Umbilical cord (tissue), 1 donor: ENCODE measurements at regions not wholly inside any gene's neighbourhood (a gene's known extent, or its start where the extent isn't known, plus 50 kb on each side); places are given as distances from the start of the nearest gene placed in this dataset.
A peak's percentile ranks its signal among the peaks of the same experiment; 100 is the strongest.

Experiments used
- DNase-seq: peaks from one replicate; pipeline ENCODE4 v3.0.0-alpha.2; 2015; ENCODE audit warnings: low spot score

DNA sequence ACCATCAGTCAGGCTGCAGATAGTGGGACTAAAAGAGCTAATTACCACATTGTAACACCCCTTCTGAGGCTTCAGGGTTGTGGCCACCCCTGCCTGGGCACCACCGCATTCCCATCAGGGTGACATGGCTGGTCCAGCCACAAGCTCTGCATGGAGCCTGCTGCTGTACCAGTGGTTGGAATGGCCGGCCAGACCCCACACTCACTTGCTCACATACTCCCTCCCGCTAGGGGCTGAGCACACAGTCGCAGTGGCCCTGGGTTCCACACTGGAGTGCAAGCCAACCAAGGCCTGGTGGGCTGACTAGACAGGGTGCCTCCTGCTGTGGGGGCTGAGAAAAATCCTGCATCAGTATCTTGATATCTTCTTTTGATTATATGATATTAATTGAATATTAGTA, 182.8 kb upstream of the STK17B start:
- no peak for DNase-seq

- no peak for DNase-seq
These were observed 185.0 kb upstream of the STK17B start for GRCh38 chr2:196356332-196356731.

- DNase-seq, result no peak
These were observed 189.3 kb upstream of the STK17B start for GRCh38 chr2:196360650-196361049.

GRCh38 chr2:196361606-196362326, 190.4 kb upstream of the STK17B start:
- DNase-seq, result peak; percentile 17

GRCh38 chr2:196362973-196363549, 191.7 kb upstream of the STK17B start:
- no peak for DNase-seq

- no peak for DNase-seq
These were observed 193.8 kb upstream of the STK17B start for GRCh38 chr2:196365145-196365544.

- no peak for DNase-seq
These were observed 194.5 kb upstream of the STK17B start for GRCh38 chr2:196365923-196366322.

DNA sequence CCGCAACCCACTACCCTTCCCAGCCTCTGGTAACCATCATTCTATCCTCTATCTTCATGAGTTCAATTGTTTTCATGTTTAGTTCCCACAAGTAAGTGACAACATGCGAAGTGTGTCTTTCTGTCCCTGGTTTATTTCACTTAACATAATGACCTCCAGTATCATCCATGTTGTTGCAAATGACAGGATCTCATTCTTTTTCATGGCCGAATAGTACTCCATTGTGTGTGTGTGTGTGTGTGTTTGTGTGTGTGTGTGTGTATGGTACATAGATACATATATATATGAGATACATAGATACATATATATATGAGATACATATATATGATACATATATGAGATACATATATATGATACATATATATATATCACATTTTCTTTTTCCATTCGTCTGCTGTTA, 196.3 kb upstream of the STK17B start:
- DNase-seq, result no peak

DNA sequence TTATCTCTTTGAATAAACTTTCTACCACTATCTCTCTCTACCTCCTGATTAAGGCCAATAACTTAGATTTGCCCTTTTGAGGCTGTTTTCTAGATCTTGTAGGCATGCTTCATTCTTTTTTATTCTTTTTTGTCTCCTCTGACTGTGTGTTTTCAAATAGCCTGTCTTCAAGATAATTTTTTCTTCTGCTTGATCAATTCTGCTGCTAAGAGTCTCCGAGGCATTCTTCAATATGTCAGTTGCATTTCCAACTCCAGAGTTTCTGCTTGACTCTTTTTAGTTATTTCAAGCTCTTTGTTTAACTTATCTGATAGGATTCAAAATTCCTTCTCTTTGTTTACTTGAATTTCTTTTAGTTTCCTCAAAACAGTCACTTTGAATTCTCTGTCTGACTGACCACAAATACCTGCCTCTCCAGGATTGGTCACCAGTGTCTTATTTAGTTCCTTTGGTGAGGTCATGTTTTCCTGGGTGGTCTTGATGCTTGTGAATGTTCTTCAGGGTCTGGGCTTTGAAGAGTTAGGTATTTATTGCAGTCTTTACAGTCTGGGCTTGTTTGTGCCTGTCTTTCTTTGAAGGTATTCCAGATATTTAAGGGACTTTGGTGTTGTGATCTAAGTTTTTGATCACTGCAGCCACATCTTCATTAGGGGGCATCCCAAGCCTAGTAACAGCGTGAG, 197.3 kb upstream of the STK17B start:
- DNase-seq, result no peak

DNA sequence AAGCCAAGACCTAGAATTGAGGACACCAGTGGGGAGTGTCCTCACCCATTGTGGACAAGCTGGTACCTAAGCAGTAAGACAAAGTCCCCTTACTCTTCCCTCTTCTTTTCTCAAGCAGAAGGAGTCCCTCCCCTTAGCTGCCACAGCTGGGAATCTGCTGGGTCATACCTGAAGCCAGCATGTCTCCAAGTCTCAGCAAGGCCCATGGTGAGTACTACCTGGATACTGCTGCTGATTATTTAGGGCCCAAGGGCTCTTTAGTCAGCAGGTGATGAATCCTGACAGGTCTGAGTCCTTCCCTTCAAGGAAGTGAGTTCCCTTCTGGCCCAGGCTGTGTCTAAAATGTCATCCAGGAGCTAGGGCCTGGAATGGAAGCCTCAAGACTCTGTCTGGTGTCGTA, 198.6 kb upstream of the STK17B start:
- no peak for DNase-seq

DNA sequence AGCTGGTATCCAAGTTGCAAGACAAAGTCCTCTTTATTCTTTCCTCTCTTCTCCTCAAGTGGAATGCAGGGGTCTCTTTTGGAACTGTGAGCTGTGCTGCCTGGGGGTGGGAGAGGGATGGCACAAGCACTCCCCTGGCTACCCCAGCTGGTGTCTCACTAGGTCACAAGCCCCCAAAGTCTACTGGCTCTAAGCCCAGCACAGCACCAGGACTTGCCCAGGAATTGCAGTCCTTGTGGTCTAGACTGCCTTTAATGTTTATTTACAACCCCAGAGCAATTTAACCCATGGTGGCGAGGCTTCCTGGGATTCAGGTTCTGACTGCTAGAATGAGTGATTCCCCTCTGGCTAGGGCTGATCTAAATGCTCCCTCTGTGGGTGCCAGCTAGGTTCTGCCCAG, 199.0 kb upstream of the STK17B start:
- DNase-seq, result no peak

DNA sequence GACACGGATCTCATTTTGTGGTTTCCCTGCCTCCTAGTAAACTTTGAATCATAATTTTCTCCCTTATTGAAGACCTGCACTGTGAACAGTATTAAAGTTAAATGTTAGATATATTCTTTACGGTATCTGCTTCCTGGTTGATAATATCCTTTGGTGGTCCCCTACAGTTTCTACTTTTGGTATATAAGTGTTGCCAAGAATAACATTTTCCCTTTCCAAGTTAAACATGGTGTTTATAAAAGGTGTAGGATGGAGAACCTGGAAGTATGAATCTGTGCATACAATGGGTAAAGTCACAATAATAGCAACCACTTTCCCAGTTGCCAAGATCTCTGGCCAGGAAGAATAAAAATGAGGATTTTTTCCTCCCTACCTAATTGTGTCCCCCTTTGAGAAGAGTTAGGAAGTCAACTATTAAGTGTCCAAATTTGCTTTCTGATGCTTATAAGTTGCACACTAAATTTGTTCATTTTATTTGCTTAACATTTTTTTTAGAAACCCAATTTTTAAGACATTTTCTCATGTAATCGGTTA, 201.0 kb upstream of the STK17B start:
- DNase-seq, result no peak

GRCh38 chr2:196372811-196373664, 201.7 kb upstream of the STK17B start:
- DNase-seq, result peak; percentile 58

GRCh38 chr2:196376984-196377877, 205.9 kb upstream of the STK17B start:
- no peak for DNase-seq

DNA sequence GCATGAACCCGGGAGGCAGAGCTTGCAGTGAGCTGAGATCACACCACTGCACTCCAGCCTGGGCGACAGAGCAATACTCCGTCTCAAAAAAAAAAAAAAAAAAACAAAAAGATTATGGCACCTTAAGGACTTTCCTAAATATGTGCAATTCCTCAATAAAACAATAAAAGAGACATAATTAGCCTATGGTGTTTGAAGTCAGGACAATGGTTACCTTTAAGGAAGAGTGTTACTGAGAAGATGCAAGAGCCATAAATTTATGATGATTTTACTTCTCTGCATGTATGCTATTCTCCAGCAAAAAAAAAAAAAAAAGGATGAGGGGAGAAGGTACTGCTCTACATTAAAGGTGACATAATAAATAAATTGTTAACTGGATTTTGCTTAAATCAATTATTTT, 208.2 kb upstream of the STK17B start:
- no peak for DNase-seq

DNA sequence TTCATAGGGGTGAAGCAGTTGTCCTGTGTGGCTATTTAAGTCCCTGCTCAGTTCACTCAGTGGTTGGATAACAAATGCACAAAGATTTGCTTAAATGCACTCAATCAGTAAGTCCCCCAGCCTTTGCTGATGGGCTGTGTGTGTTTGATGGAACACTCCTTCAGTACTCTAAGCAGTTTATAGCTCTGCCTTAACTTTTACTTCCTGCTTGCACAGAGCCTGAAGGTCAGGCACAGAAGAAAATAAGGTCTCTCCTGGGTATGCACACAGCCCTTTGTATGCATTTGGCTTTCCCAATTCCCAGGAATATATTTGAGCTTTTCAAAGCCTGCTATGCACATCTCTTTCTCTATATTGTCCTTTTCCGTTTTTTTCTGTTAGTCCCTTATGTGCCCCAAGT, 208.7 kb upstream of the STK17B start:
- no peak for DNase-seq

- DNase-seq, result no peak
These were observed 209.2 kb upstream of the STK17B start for GRCh38 chr2:196380575-196380974.

DNA sequence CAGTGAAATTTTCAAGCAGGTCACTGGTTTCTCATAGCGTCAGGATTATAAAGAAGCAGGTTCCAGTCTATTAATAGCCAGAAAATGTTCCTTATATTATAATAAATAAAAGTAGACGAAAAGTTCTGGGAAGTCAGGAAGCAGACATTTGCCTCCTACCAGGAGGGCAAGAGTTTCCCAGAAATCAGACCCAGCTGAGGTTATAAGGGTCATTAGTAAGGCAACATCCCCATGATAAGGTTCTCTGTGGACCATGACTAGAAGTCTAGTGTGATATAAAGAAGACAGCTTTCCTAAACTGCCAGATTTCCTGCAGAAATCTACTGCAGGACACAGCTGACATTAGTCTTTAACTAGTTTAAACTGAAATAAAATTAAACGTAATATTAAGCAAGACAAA, 210.1 kb upstream of the STK17B start:
- DNase-seq, result no peak

GRCh38 chr2:196383799-196384198, 212.4 kb upstream of the STK17B start:
- no peak for DNase-seq

DNA sequence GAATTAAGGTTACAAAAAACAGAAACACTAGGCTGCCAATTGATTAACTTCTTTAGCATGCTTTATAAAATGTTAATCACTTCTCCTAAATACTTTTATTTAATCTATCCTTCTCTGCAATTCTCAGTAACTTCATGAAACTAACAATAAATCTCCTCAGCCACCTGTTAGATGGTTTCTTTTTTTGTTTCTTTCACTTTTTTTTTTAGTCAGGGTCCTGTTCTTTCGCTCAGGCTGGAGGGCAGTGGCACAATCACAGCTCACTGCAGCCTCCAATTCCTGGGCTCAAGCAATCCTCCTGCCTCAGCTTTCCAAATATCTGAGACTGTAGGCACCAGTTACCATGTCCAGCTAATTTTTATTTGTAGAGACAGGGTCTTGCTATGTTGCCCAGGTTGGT, 213.4 kb upstream of the STK17B start:
- DNase-seq, result no peak

DNA sequence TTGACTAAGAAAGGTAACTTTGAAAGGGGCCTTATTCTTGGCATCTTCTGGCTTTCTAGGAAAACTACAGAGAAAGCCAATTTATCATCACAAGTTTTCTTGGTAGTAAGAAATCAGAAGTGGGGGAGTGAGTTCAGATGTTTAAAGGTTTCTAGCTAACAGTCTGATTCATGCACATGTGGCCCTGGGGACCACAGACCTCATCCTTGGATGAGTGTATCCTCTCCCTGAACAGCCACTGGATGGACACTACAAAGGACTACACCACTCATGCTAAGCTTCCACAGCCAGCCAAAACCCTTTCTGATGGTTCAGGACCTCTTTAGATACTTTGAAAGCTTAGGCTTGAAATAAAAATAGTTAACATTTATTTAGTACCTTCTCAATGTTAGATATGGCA, 218.3 kb upstream of the STK17B start:
- no peak for DNase-seq
